ENCODE measurements at regions not wholly inside any gene's neighbourhood (a gene's known extent, or its start where the extent isn't known, plus 50 kb on each side); places are given as distances from the start of the nearest gene placed in this dataset.
"Not testable (repeated sequence)": the region's sequence is repeated elsewhere in the genome, so short reads cannot be mapped to it uniquely, and the experiment has no call there.

GRCh38 chr10:85379338-85379737 is 987.3 kb downstream of the GRID1 start:
- no peaks in the 10 kb centered on the region for H3K4me1 ChIP-seq
- ATAC-seq: no peak
- TF ChIP-seq, protein P1, sequence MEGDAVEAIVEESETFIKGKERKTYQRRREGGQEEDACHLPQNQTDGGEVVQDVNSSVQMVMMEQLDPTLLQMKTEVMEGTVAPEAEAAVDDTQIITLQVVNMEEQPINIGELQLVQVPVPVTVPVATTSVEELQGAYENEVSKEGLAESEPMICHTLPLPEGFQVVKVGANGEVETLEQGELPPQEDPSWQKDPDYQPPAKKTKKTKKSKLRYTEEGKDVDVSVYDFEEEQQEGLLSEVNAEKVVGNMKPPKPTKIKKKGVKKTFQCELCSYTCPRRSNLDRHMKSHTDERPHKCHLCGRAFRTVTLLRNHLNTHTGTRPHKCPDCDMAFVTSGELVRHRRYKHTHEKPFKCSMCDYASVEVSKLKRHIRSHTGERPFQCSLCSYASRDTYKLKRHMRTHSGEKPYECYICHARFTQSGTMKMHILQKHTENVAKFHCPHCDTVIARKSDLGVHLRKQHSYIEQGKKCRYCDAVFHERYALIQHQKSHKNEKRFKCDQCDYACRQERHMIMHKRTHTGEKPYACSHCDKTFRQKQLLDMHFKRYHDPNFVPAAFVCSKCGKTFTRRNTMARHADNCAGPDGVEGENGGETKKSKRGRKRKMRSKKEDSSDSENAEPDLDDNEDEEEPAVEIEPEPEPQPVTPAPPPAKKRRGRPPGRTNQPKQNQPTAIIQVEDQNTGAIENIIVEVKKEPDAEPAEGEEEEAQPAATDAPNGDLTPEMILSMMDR (IDR thresholded peaks at IDR 0.05): no peak

DNA sequence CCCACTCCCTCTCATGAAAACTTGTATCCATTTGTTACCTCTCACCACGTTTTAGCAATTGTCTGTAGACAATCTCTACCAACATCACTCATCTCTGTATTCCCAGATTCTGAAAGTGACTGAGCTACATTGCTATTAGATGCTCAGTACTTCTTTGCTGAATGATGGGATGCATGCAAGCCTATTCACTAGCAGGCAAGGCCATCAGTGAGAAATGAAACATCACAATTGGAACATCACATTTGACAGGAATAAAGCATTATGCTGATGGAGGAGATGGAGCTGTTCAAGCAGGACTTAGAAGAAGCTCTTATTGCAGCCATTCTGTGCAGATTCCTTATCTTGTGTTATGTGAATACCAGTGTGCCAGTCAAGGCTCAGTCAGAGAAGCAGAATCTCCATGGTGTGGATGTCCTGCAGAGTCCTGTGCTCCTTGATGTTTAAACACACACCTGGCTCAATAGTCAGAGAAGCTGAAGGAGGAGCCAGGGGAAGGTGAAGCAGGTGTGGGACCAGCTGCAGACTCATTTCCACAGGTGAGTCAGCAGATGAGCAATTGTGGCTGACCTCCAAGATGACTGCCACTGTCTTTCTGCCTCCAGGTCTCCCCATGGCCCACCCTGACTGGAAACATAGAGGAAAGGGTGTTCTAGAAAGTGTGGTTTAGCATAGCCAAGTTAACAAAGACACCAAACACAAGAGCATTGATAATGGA is 965.5 kb downstream of the GRID1 start:
- Histone ChIP-seq H3K4me3 (no peak overlapping the region), H3K4me1 (no peaks in the 10 kb centered on the region), H3K27me3 (no peaks in the 10 kb centered on the region), H3K36me3 (no peaks in the 10 kb centered on the region), H3K27ac (no peak overlapping the region), H3K9me3 (no peaks in the 10 kb centered on the region)
- intact Hi-C loops (cut with DNase I): no loop called here
- DNase-seq: no peak
- ATAC-seq: no peak
- TF ChIP-seq, protein P1 (IDR thresholded peaks at IDR 0.05): no peak

More at GRCh38 chr10:85379338-85379737, 987.3 kb downstream of the GRID1 start:
- no peak overlapping the region for H3K4me3 ChIP-seq
- H3K27ac ChIP-seq: no peak overlapping the region
- no peaks in the 10 kb centered on the region for H3K9me3 ChIP-seq
- intact Hi-C loops (cut with DNase I): no loop called here
- H3K27me3 ChIP-seq: no peaks in the 10 kb centered on the region
- no peak for DNase-seq
- H3K36me3 ChIP-seq: no peaks in the 10 kb centered on the region

DNA sequence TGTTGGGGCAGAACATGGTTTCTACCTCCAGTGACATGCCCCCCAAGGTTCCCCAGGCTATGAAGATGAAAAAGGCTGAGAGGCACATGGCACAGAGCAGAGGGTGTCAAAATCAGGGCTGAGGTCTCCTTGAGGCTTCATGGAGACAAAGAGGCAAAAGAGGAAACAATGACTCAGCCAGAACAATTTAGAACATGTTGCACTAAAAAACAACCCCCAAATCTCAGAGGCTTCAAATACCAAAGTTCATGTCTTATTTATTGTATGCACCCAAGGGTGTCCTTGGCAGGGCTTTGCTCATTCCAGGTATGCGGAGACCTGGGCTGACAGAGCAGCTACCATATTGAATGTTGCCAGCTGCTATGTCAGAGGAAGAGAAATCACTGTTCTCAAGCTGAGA is 964.1 kb downstream of the GRID1 start:
- H3K27me3 ChIP-seq: no peaks in the 10 kb centered on the region
- DNase-seq (no peak), ATAC-seq (no peak)
- intact Hi-C loops (cut with DNase I): no loop called here
- no peaks in the 10 kb centered on the region for H3K36me3 ChIP-seq
- no peak overlapping the region for H3K4me3 ChIP-seq
- TF ChIP-seq, protein P1 (IDR thresholded peaks at IDR 0.05): no peak
- no peaks in the 10 kb centered on the region for H3K9me3 ChIP-seq
- H3K4me1 ChIP-seq: no peaks in the 10 kb centered on the region
- H3K27ac ChIP-seq: no peak overlapping the region

- H3K27ac ChIP-seq: no peak overlapping the region
- no peaks in the 10 kb centered on the region for H3K36me3 ChIP-seq
- H3K4me3 ChIP-seq: no peak overlapping the region
- ATAC-seq (no peak), DNase-seq (no peak)
- H3K27me3 ChIP-seq: no peaks in the 10 kb centered on the region
- intact Hi-C loops (cut with DNase I): no loop called here
- no peaks in the 10 kb centered on the region for H3K4me1 ChIP-seq
- peaks cover 0 to 17% of the 10 kb centered on the region in 2 donors for H3K9me3 ChIP-seq
- TF ChIP-seq, protein P1 (IDR thresholded peaks at IDR 0.05): no peak
Measured at GRCh38 chr10:85407088-85407487, 959.5 kb downstream of the GRID1 start.

DNA sequence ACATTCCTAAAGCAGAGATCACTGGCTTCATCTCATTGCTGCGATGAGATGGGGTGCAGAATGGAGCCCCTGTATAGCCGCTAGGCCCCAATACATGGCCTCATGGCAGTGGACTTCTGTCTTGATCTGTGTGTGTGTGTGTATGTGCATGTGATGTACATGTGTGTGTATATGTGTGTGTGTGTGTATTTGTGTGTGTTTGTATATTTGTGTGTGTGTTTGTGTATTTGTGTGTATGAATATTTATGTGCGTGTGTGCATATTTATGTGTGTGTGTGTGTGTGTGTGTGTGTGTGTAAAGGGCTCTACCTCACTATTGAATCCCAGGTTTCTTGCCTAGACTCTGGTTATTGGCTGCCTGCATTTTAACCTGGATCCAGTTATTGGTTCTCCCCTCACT is 958.2 kb downstream of the GRID1 start:
- Histone ChIP-seq H3K36me3 (no peaks in the 10 kb centered on the region), H3K4me1 (no peaks in the 10 kb centered on the region), H3K9me3 (peaks cover 0 to 20% of the 10 kb centered on the region in 2 donors), H3K27me3 (no peaks in the 10 kb centered on the region), H3K27ac (no peak overlapping the region), H3K4me3 (no peak overlapping the region)
- intact Hi-C loops (cut with DNase I): no loop called here
- DNase-seq: no peak
- TF ChIP-seq, protein P1 (IDR thresholded peaks at IDR 0.05): no peak
- ATAC-seq: no peak

DNA sequence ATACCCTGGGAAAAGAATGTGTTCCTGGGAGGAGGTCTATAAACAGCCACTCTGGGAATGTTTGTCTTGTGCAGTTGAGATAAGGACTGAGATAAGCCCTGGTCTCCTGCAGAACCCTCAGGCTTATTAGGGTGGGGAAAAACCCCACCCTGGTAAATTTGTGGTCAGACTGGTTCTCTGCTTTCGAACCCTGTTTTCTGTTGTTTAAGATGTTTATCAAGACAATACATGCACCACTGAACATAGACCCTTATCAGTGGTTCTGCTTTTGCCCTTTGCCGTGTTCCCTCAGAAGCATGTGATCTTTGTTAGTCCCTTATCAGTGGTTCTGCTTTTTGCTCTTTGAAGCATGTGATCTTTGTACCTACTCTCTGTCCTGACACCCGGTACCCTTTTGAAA is 956.0 kb downstream of the GRID1 start:
- ATAC-seq; H3K4me1 ChIP-seq; H3K27ac ChIP-seq; H3K36me3 ChIP-seq; intact Hi-C loops (cut with DNase I); DNase-seq; H3K4me3 ChIP-seq; H3K27me3 ChIP-seq: not testable (repeated sequence)
- H3K9me3 ChIP-seq: peaks cover 0 to 20% of the 10 kb centered on the region in 2 donors

Measured in left lung (tissue), 4 donors.